Panc1 (cell line): ENCODE measurements at regions not wholly inside any gene's neighbourhood (a gene's known extent, or its start where the extent isn't known, plus 50 kb on each side); places are given as distances from the start of the nearest gene placed in this dataset.

Source experiments
- ATAC-seq: fragments of 200-7000 bp; cut with Tn5 transposase; 2 replicates; pipeline ENCODE4 v1.9.1; 2020; ENCODE audit warnings: mild to moderate bottlenecking, moderate library complexity
- BruUV-seq: library from RNA; stranded (reverse); fragments of 400-500 nt; replicated peaks from 2 replicates; lab custom pipeline; 2021; lab: Mats Ljungman, UMichigan
- CTCF ChIA-PET: fragments of 300-600 bp; sonication (Branson Sonifier 250); formaldehyde crosslinking; loops from one replicate; lab custom pipeline; 2022; ENCODE audit warnings: antibody characterized with exemption; lab: Charles Lee
- POLR2A ChIA-PET: fragments of 300-600 bp; sonication (Branson Sonifier 250); formaldehyde crosslinking; loops from one replicate; lab custom pipeline; 2022; ENCODE audit warnings: antibody characterized with exemption; lab: Charles Lee
- DNase-seq: peaks from one replicate; pipeline ENCODE4 v3.0.0-alpha.2; 2010; ENCODE audit warnings: low read depth, low spot score
- H3K27ac ChIP-seq: 2 replicates; pipeline ENCODE4 v1.5.1; 2011; ENCODE audit warnings: mild to moderate bottlenecking, low read length, inconsistent platforms
- H3K27me3 ChIP-seq: fragments of 200-500 bp; sonication (Bioruptor generic); 2 replicates; pipeline ENCODE4 v1.6.0; 2014; ENCODE audit warnings: low read length, inconsistent platforms; ENCODE audit not compliant: control insufficient read depth, insufficient read depth
- H3K36me3 ChIP-seq: fragments of 200-500 bp; sonication (Bioruptor generic); 2 replicates; pipeline ENCODE4 v1.5.1; 2014; ENCODE audit warnings: inconsistent platforms, mild to moderate bottlenecking, low read length, moderate library complexity; ENCODE audit not compliant: control insufficient read depth, insufficient read depth
- H3K4me1 ChIP-seq: 2 replicates; pipeline ENCODE4 v1.5.1; 2011; ENCODE audit warnings: inconsistent platforms, mild to moderate bottlenecking, low read length, moderate library complexity; ENCODE audit not compliant: control insufficient read depth, insufficient read depth
- H3K4me3 ChIP-seq, 2 experiments: 2 replicates each; pipeline ENCODE4 v1.5.1; 2011 to 2012; ENCODE audit warnings: low read depth in 2 of 2, low read length in 2 of 2, mild to moderate bottlenecking in 2 of 2, inconsistent platforms in 1 of 2, moderate library complexity in 1 of 2
- H3K9me3 ChIP-seq: fragments of 200-500 bp; sonication (Bioruptor generic); 2 replicates; pipeline ENCODE4 v1.5.1; 2014; ENCODE audit warnings: low read depth, mild to moderate bottlenecking, inconsistent platforms, low read length, moderate library complexity; ENCODE audit not compliant: control insufficient read depth, insufficient read depth
- POLR2AphosphoS5 ChIP-seq: IDR thresholded peaks from 2 replicates; pipeline ENCODE4 v1.6.1; 2012; ENCODE audit warnings: mild to moderate bottlenecking, low read depth, low read length, moderate library complexity
- SIN3A ChIP-seq: IDR thresholded peaks from 2 replicates; pipeline ENCODE4 v1.6.1; 2012; ENCODE audit warnings: low read depth, mild to moderate bottlenecking, low read length, moderate library complexity, borderline replicate concordance; ENCODE audit not compliant: insufficient read depth
- TCF7L2 ChIP-seq: IDR thresholded peaks from 2 replicates; pipeline ENCODE4 v1.6.1; 2011; ENCODE audit warnings: mild to moderate bottlenecking, low read depth, low read length, inconsistent platforms
- in situ Hi-C: cut with HindIII; loops from 2 replicates; pipeline ENCODE4 v1.10.0; 2016; ENCODE audit warnings: low sequenced_read_pairs, low pct_unique_long_range_greater_than_20kb
- intact Hi-C: fragments of 100-400 bp; cut with micrococcal nuclease; formaldehyde crosslinking; loops from one replicate; pipeline ENCODE4 v1.10.0; 2022; ENCODE audit not compliant: unreplicated experiment
- TF ChIP-seq, protein P1 (sequence below), 2 experiments: IDR thresholded peaks; 2 replicates each; pipeline ENCODE4 v1.6.1; 2011 to 2012; ENCODE audit warnings: low read depth in 2 of 2, control low read depth in 1 of 2, low read length in 1 of 2, mild to moderate bottlenecking in 1 of 2, moderate library complexity in 1 of 2; ENCODE audit not compliant: insufficient read depth in 1 of 2
- TF ChIP-seq, protein P2 (sequence below): fragments of 450-650 bp; IDR thresholded peaks from 2 replicates; pipeline ENCODE4 v1.5.1; 2017; ENCODE audit warnings: mild to moderate bottlenecking

GRCh38 chr21:16579538-16579937 lies 849.8 kb downstream of the USP25 start:
- TF ChIP-seq, protein P1, sequence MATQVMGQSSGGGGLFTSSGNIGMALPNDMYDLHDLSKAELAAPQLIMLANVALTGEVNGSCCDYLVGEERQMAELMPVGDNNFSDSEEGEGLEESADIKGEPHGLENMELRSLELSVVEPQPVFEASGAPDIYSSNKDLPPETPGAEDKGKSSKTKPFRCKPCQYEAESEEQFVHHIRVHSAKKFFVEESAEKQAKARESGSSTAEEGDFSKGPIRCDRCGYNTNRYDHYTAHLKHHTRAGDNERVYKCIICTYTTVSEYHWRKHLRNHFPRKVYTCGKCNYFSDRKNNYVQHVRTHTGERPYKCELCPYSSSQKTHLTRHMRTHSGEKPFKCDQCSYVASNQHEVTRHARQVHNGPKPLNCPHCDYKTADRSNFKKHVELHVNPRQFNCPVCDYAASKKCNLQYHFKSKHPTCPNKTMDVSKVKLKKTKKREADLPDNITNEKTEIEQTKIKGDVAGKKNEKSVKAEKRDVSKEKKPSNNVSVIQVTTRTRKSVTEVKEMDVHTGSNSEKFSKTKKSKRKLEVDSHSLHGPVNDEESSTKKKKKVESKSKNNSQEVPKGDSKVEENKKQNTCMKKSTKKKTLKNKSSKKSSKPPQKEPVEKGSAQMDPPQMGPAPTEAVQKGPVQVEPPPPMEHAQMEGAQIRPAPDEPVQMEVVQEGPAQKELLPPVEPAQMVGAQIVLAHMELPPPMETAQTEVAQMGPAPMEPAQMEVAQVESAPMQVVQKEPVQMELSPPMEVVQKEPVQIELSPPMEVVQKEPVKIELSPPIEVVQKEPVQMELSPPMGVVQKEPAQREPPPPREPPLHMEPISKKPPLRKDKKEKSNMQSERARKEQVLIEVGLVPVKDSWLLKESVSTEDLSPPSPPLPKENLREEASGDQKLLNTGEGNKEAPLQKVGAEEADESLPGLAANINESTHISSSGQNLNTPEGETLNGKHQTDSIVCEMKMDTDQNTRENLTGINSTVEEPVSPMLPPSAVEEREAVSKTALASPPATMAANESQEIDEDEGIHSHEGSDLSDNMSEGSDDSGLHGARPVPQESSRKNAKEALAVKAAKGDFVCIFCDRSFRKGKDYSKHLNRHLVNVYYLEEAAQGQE (IDR thresholded peaks at IDR 0.05; ENCODE audit: insufficient read depth in 1 of 2, low read depth in 2 of 2, low read length in 1 of 2): no peak
- TF ChIP-seq POLR2AphosphoS5 (no peak), SIN3A (no peak)
- TF ChIP-seq, protein P2, sequence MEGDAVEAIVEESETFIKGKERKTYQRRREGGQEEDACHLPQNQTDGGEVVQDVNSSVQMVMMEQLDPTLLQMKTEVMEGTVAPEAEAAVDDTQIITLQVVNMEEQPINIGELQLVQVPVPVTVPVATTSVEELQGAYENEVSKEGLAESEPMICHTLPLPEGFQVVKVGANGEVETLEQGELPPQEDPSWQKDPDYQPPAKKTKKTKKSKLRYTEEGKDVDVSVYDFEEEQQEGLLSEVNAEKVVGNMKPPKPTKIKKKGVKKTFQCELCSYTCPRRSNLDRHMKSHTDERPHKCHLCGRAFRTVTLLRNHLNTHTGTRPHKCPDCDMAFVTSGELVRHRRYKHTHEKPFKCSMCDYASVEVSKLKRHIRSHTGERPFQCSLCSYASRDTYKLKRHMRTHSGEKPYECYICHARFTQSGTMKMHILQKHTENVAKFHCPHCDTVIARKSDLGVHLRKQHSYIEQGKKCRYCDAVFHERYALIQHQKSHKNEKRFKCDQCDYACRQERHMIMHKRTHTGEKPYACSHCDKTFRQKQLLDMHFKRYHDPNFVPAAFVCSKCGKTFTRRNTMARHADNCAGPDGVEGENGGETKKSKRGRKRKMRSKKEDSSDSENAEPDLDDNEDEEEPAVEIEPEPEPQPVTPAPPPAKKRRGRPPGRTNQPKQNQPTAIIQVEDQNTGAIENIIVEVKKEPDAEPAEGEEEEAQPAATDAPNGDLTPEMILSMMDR: no peak
- H3K4me3 ChIP-seq: no peak overlapping the region
- no peaks in the 10 kb centered on the region for H3K4me1 ChIP-seq
- intact Hi-C loops: no loop called here
- no peak for ATAC-seq
- no peak for DNase-seq
- no peaks in the 10 kb centered on the region for H3K36me3 ChIP-seq
- H3K9me3 ChIP-seq: no peaks in the 10 kb centered on the region
- no peak overlapping the region for H3K27ac ChIP-seq
- H3K27me3 ChIP-seq: no peaks in the 10 kb centered on the region
- ChIA-PET CTCF (no interaction called here), POLR2A (no interaction called here)
- BruUV-seq: no TSS peak
- in situ Hi-C loops: no loop called here

- no peak overlapping the region for H3K4me3 ChIP-seq
- H3K9me3 ChIP-seq: no peaks in the 10 kb centered on the region
- no peaks in the 10 kb centered on the region for H3K27me3 ChIP-seq
- intact Hi-C loops (no loop called here), in situ Hi-C loops (no loop called here)
- no peak overlapping the region for H3K27ac ChIP-seq
- no peak for ATAC-seq
- no peaks in the 10 kb centered on the region for H3K36me3 ChIP-seq
- BruUV-seq: no TSS peak
- CTCF ChIA-PET: interaction anchor here (0.7 kb wide), 1 partner anchor 466 kb away, joined by 3 read pairs; no protein-coding TSS in a partner anchor
- TF ChIP-seq, protein P2: no peak
- no peak for TF ChIP-seq TCF7L2
- TF ChIP-seq, protein P1 (IDR thresholded peaks at IDR 0.05; ENCODE audit: insufficient read depth in 1 of 2, low read depth in 2 of 2, low read length in 1 of 2): no peak
- TF ChIP-seq POLR2AphosphoS5: no peak
- TF ChIP-seq SIN3A: no peak
- DNase-seq: no peak
- POLR2A ChIA-PET: no interaction called here
- no peaks in the 10 kb centered on the region for H3K4me1 ChIP-seq
Measured at GRCh38 chr21:16580661-16581060, 850.9 kb downstream of the USP25 start.
